Endothelial cell of umbilical vein (primary cell): ENCODE measurements at regions not wholly inside any gene's neighbourhood (a gene's known extent, or its start where the extent isn't known, plus 50 kb on each side); places are given as distances from the start of the nearest gene placed in this dataset.

Source experiments
- BruUV-seq: library from RNA; stranded (reverse); fragments of 400-500 nt; replicated peaks from 2 replicates; lab custom pipeline; 2021; lab: Mats Ljungman, UMichigan
- CTCF ChIA-PET: fragments of 300-600, 350-600 bp; sonication (Branson Sonifier 250); formaldehyde crosslinking; loops from one replicate; lab custom pipeline; 2021; ENCODE audit warnings: antibody characterized with exemption, inconsistent platforms; lab: Charles Lee
- POLR2A ChIA-PET: fragments of 300-600, 350-600 bp; sonication (Branson Sonifier 250); formaldehyde crosslinking; loops from one replicate; lab custom pipeline; 2021; ENCODE audit warnings: antibody characterized with exemption, inconsistent platforms; lab: Charles Lee
- DNase-seq: peaks from one replicate; pipeline ENCODE4 v3.0.0-alpha.2; 2011; ENCODE audit warnings: low read depth, low spot score
- FAIRE-seq: peaks from 2 replicates; lab custom pipeline; 2011; peaks lifted over from hg19 to GRCh38; lab: Jason Lieb, UNC
- H2AFZ ChIP-seq: 2 replicates; pipeline ENCODE4 v1.6.0; 2012; ENCODE audit warnings: low read depth, low read length, control low read depth, inconsistent platforms
- H3K27ac ChIP-seq: 2 replicates; pipeline ENCODE4 v1.5.1; 2011; ENCODE audit warnings: low read depth, mild to moderate bottlenecking, control low read depth, low read length, moderate library complexity; ENCODE audit not compliant: insufficient read depth
- H3K27me3 ChIP-seq, 2 experiments: 2 replicates each; pipeline versions ENCODE4 v1.6.0 to v1.6.1; 2011; ENCODE audit warnings: low read length in 2 of 2, mixed read lengths in 1 of 2; ENCODE audit not compliant: control insufficient read depth in 2 of 2, insufficient read depth in 2 of 2
- H3K36me3 ChIP-seq, 2 experiments: 2 replicates in 1 of 2; 3 replicates in 1 of 2; pipeline ENCODE4 v1.5.1; 2011; ENCODE audit warnings: low read length in 2 of 2, mild to moderate bottlenecking in 1 of 2, moderate library complexity in 1 of 2; ENCODE audit not compliant: control insufficient read depth in 2 of 2, insufficient read depth in 2 of 2; ENCODE audit errors: extremely low read depth in 1 of 2
- H3K4me1 ChIP-seq: 3 replicates; pipeline ENCODE4 v1.5.1; 2011; ENCODE audit warnings: mild to moderate bottlenecking, low read length; ENCODE audit not compliant: control insufficient read depth, insufficient read depth; ENCODE audit errors: extremely low read depth
- H3K4me2 ChIP-seq: 2 replicates; pipeline ENCODE4 v1.6.1; 2011; ENCODE audit warnings: low read length, control low read depth, mixed read lengths; ENCODE audit not compliant: insufficient read depth
- H3K4me3 ChIP-seq, 3 experiments: fragments of 200-600 bp in 1 of 3; sonication (generic), shearing (Covaris generic) in 1 of 3; replicated peaks in 1 of 3; 2 replicates each; pipeline ENCODE4 v1.5.1; 2011 to 2016; ENCODE audit warnings: control low read depth in 3 of 3, low read length in 3 of 3, mild to moderate bottlenecking in 2 of 3, inconsistent platforms in 1 of 3, low read depth in 1 of 3, moderate library complexity in 1 of 3; ENCODE audit not compliant: insufficient read depth in 1 of 3
- H3K79me2 ChIP-seq: 2 replicates; pipeline ENCODE4 v1.6.0; 2012; ENCODE audit warnings: low read length, inconsistent platforms; ENCODE audit not compliant: control insufficient read depth, insufficient read depth
- H3K9ac ChIP-seq: replicated peaks from 2 replicates; pipeline ENCODE3; 2011; ENCODE audit warnings: low read length, control low read depth; ENCODE audit not compliant: insufficient read depth; ENCODE audit errors: extremely low read depth
- H3K9me1 ChIP-seq: replicated peaks from 3 replicates; pipeline ENCODE4 v1.6.0; 2011; ENCODE audit warnings: mild to moderate bottlenecking, low read length; ENCODE audit not compliant: control insufficient read depth, insufficient read depth; ENCODE audit errors: extremely low read depth
- H3K9me3 ChIP-seq: replicated peaks from 2 replicates; pipeline ENCODE4 v1.5.1; 2012; ENCODE audit warnings: low read length, inconsistent platforms; ENCODE audit not compliant: control insufficient read depth, insufficient read depth
- H4K20me1 ChIP-seq: replicated peaks from 2 replicates; pipeline ENCODE3; 2011; ENCODE audit warnings: mild to moderate bottlenecking, low read length; ENCODE audit not compliant: control insufficient read depth, insufficient read depth; ENCODE audit errors: extremely low read depth
- CTCF ChIP-seq, 2 donors: IDR thresholded peaks; 1 replicate in 1 of 2; 2 replicates in 1 of 2; pipeline ENCODE4 v1.5.1; 2011; ENCODE audit warnings: low read length in 2 of 2, mild to moderate bottlenecking in 2 of 2, moderate library complexity in 2 of 2, control low read depth in 1 of 2, inconsistent platforms in 1 of 2, low read depth in 1 of 2; ENCODE audit not compliant: insufficient read depth in 1 of 2; ENCODE audit errors: extremely low read depth in 1 of 2
- EZH2 ChIP-seq: IDR thresholded peaks from 2 replicates; pipeline ENCODE4 v1.6.1; 2012; ENCODE audit warnings: borderline replicate concordance, low read depth, mild to moderate bottlenecking, moderate library complexity, low read length, inconsistent platforms; ENCODE audit not compliant: severe bottlenecking
- FOS ChIP-seq: IDR thresholded peaks from 2 replicates; pipeline ENCODE4 v1.6.1; 2011; ENCODE audit warnings: mild to moderate bottlenecking, low read length, moderate library complexity, borderline replicate concordance; ENCODE audit not compliant: insufficient read depth
- GATA2 ChIP-seq: IDR thresholded peaks from 2 replicates; pipeline ENCODE4 v1.7.0; 2011; ENCODE audit warnings: low read depth, mild to moderate bottlenecking, moderate library complexity, mixed read lengths, low read length; ENCODE audit not compliant: insufficient read length, insufficient read depth
- JUN ChIP-seq: IDR thresholded peaks from 2 replicates; pipeline ENCODE4 v1.6.1; 2011; ENCODE audit warnings: borderline replicate concordance, low read depth; ENCODE audit not compliant: insufficient read length, insufficient read depth
- MAX ChIP-seq: IDR thresholded peaks from 2 replicates; pipeline ENCODE4 v1.6.1; 2011; ENCODE audit not compliant: insufficient read depth, insufficient read length
- POLR2A ChIP-seq: IDR thresholded peaks from 2 replicates; pipeline ENCODE4 v1.6.1; 2012; ENCODE audit warnings: low read depth, mild to moderate bottlenecking, control low read depth, low read length
- POLR2AphosphoS5 ChIP-seq: IDR thresholded peaks from 2 replicates; pipeline ENCODE4 v1.6.1; 2012; ENCODE audit warnings: low read depth, mild to moderate bottlenecking, control low read depth, low read length, moderate library complexity; ENCODE audit not compliant: insufficient read depth
- dilution Hi-C: fragments of 300-500 bp; cut with MboI; formaldehyde crosslinking; loops from one replicate; pipeline ENCODE4 v1.15.0; 2019; ENCODE audit warnings: low sequenced_read_pairs; ENCODE audit not compliant: extremely low pct_ligation_motif_present
- intact Hi-C: fragments of 100-400 bp; cut with micrococcal nuclease; formaldehyde crosslinking; loops from one replicate; pipeline ENCODE4 v1.10.0; 2022

GRCh38 chr7:10460474-10460873 lies 513.2 kb upstream of the PHF14 start:
- DNase-seq (no peak), FAIRE-seq (no peak)
- Histone ChIP-seq H3K4me1 (no peaks in the 10 kb centered on the region), H3K9me1 (no peaks in the 10 kb centered on the region), H3K27ac (no peak overlapping the region), H2AFZ (no peak overlapping the region), H3K27me3 (no peaks in the 10 kb centered on the region), H4K20me1 (no peaks in the 10 kb centered on the region), H3K4me2 (no peak overlapping the region), H3K4me3 (no peak overlapping the region), H3K79me2 (no peaks in the 10 kb centered on the region), H3K9me3 (peaks cover 2% of the 10 kb centered on the region), H3K36me3 (no peaks in the 10 kb centered on the region), H3K9ac (no peak overlapping the region)
- CTCF ChIA-PET = no interaction called here
- TF ChIP-seq POLR2A (no peak), GATA2 (no peak), FOS (no peak), EZH2 (no peak), MAX (no peak), POLR2AphosphoS5 (no peak), JUN (no peak), CTCF (IDR thresholded peaks at IDR 0.05; ENCODE audit: extremely low read depth in 1 of 2, insufficient read depth in 1 of 2, low read depth in 1 of 2, low read length in 2 of 2) (no peak)
- POLR2A ChIA-PET = no interaction called here
- no TSS peak for BruUV-seq
- dilution Hi-C loops (no loop called here), intact Hi-C loops (no loop called here)
